ENCODE measurements at regions not wholly inside any gene's neighbourhood (a gene's known extent, or its start where the extent isn't known, plus 50 kb on each side); places are given as distances from the start of the nearest gene placed in this dataset.

DNA sequence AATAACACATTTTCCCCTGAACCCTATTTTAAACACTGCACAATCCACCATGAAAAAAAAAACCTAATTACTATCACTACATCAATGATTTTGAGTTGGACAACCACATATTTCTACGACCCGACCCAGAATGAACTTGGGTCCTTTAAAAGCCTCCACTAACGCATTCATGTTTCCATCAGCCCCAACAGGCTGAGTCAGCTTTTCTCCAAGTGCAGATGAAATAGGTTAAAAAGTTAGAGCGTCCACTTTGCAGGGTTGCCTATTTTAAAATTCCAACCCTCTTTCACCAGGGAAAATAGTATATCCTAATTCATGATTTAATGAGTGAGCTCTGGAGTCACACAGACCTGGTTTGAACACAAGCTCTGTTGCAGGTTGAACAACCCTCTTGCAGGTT, 501.0 kb upstream of the SORCS1 start (continued):
- TF ChIP-seq CTCF (IDR thresholded peaks at IDR 0.05; ENCODE audit: low read depth, low read length, missing input control), result no peak
- no peak for TF ChIP-seq RXRA (IDR thresholded peaks at IDR 0.05)
- no peak for TF ChIP-seq FOXA2 (IDR thresholded peaks at IDR 0.05)
- no peak for TF ChIP-seq MAX (IDR thresholded peaks at IDR 0.05)

DNA sequence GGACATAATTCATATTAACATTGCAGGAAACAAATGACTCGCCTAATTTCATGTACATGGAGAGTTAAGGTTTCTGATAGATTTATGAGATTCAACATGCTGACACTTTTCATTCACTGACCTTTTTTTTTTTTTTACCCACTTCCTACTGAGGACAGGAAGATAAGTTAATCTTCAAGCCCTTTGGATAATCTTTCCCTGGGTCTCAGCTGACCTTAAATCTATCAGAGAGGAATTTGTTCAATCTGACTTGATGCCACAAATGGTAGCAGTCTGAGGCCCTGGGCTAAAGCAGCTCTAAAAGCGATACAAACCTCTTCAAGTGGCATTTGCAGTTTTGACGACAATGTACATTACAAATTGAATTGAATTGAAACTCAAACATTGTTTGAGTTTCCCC, 493.3 kb upstream of the SORCS1 start:
- H3K27me3 ChIP-seq (ENCODE audit: control insufficient read depth in 4 of 4, insufficient read depth in 4 of 4, low read length in 3 of 4), result no peaks in the 10 kb centered on the region
- 60% methylated on average over 3 of the region's 3 CpGs for WGBS
- TF ChIP-seq NR2F2 (IDR thresholded peaks at IDR 0.05) (no peak), HNF4G (IDR thresholded peaks at IDR 0.05) (no peak)
- H3K9me3 ChIP-seq (ENCODE audit: control insufficient read depth in 4 of 4, low read length in 3 of 4), result no peaks in the 10 kb centered on the region
- no peak overlapping the region for H3K9ac ChIP-seq (ENCODE audit: low read depth in 1 of 2, low read length in 2 of 2)
- no peak overlapping the region for H3K27ac ChIP-seq (ENCODE audit: low read depth in 1 of 2, low read length in 2 of 2)
- no peak for DNase-seq (ENCODE audit: low spot score)
- no peaks in the 10 kb centered on the region for H3K36me3 ChIP-seq (ENCODE audit: control insufficient read depth in 4 of 4, insufficient read depth in 3 of 4, low read depth in 1 of 4, low read length in 3 of 4)
- no peak overlapping the region for H3K4me3 ChIP-seq (ENCODE audit: low read depth in 1 of 3, low read length in 3 of 3)
- H3K4me1 ChIP-seq (ENCODE audit: control insufficient read depth in 4 of 4, insufficient read depth in 4 of 4, low read length in 3 of 4), result peaks cover 0 to 3% (median 0%) of the 10 kb centered on the region in 4 donors

GRCh38 chr10:107656932-107657331, 492.4 kb upstream of the SORCS1 start:
- Histone ChIP-seq H3K9me3 (ENCODE audit: control insufficient read depth in 4 of 4, low read length in 3 of 4) (no peaks in the 10 kb centered on the region), H3K27me3 (ENCODE audit: control insufficient read depth in 4 of 4, insufficient read depth in 4 of 4, low read length in 3 of 4) (no peaks in the 10 kb centered on the region), H3K4me1 (ENCODE audit: control insufficient read depth in 4 of 4, insufficient read depth in 4 of 4, low read length in 3 of 4) (peaks cover 0 to 3% (median 0%) of the 10 kb centered on the region in 4 donors), H3K9ac (ENCODE audit: low read depth in 1 of 2, low read length in 2 of 2) (no peak overlapping the region), H3K4me3 (ENCODE audit: low read depth in 1 of 3, low read length in 3 of 3) (no peak overlapping the region), H3K36me3 (ENCODE audit: control insufficient read depth in 4 of 4, insufficient read depth in 3 of 4, low read depth in 1 of 4, low read length in 3 of 4) (no peaks in the 10 kb centered on the region), H3K27ac (ENCODE audit: low read depth in 1 of 2, low read length in 2 of 2) (no peak overlapping the region)
- no peak for DNase-seq (ENCODE audit: low spot score)
- no peak for TF ChIP-seq NR2F2 (IDR thresholded peaks at IDR 0.05)
- no peak for TF ChIP-seq HNF4A (conservative IDR thresholded peaks at IDR 0.05)
- no peak for TF ChIP-seq JUND (IDR thresholded peaks at IDR 0.05)
- no peak for TF ChIP-seq YY1 (IDR thresholded peaks at IDR 0.05)
- TF ChIP-seq MAX (IDR thresholded peaks at IDR 0.05), result no peak
- TF ChIP-seq EGR1 (IDR thresholded peaks at IDR 0.05; ENCODE audit: low read depth in 2 of 2), result no peak
- TF ChIP-seq FOXA2 (IDR thresholded peaks at IDR 0.05), result no peak
- TF ChIP-seq GABPA (IDR thresholded peaks at IDR 0.05 in 1 of 2, conservative IDR thresholded peaks at IDR 0.05 in 1 of 2), result no peak
- TF ChIP-seq RXRA (IDR thresholded peaks at IDR 0.05), result no peak
- TF ChIP-seq FOXA1 (IDR thresholded peaks at IDR 0.05), result no peak
- TF ChIP-seq, protein P1, sequence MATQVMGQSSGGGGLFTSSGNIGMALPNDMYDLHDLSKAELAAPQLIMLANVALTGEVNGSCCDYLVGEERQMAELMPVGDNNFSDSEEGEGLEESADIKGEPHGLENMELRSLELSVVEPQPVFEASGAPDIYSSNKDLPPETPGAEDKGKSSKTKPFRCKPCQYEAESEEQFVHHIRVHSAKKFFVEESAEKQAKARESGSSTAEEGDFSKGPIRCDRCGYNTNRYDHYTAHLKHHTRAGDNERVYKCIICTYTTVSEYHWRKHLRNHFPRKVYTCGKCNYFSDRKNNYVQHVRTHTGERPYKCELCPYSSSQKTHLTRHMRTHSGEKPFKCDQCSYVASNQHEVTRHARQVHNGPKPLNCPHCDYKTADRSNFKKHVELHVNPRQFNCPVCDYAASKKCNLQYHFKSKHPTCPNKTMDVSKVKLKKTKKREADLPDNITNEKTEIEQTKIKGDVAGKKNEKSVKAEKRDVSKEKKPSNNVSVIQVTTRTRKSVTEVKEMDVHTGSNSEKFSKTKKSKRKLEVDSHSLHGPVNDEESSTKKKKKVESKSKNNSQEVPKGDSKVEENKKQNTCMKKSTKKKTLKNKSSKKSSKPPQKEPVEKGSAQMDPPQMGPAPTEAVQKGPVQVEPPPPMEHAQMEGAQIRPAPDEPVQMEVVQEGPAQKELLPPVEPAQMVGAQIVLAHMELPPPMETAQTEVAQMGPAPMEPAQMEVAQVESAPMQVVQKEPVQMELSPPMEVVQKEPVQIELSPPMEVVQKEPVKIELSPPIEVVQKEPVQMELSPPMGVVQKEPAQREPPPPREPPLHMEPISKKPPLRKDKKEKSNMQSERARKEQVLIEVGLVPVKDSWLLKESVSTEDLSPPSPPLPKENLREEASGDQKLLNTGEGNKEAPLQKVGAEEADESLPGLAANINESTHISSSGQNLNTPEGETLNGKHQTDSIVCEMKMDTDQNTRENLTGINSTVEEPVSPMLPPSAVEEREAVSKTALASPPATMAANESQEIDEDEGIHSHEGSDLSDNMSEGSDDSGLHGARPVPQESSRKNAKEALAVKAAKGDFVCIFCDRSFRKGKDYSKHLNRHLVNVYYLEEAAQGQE (IDR thresholded peaks at IDR 0.05), result no peak
- no peak for TF ChIP-seq CTCF (IDR thresholded peaks at IDR 0.05; ENCODE audit: low read depth, low read length, missing input control)

All from liver (tissue), 8 donors.